IPS-15b (cell line): ENCODE measurements at regions not wholly inside any gene's neighbourhood (a gene's known extent, or its start where the extent isn't known, plus 50 kb on each side); places are given as distances from the start of the nearest gene placed in this dataset.
"Not testable (repeated sequence)": the region's sequence is repeated elsewhere in the genome, so short reads cannot be mapped to it uniquely, and the experiment has no call there.

Experiments
- H3K27me3 ChIP-seq: one replicate; pipeline ENCODE4 v1.6.1; 2013; ENCODE audit warnings: low read length; ENCODE audit not compliant: control insufficient read depth, insufficient read depth
- H3K36me3 ChIP-seq: one replicate; pipeline ENCODE4 v1.6.1; 2013; ENCODE audit warnings: low read length; ENCODE audit not compliant: control insufficient read depth, insufficient read depth
- H3K4me1 ChIP-seq: one replicate; pipeline ENCODE4 v1.6.1; 2013; ENCODE audit warnings: mild to moderate bottlenecking, low read length; ENCODE audit not compliant: control insufficient read depth, insufficient read depth
- H3K4me3 ChIP-seq: one replicate; pipeline ENCODE4 v1.5.1; 2013; ENCODE audit warnings: low read depth, low read length
- H3K9ac ChIP-seq: one replicate; pipeline ENCODE4 v1.6.1; 2013; ENCODE audit warnings: low read depth, mild to moderate bottlenecking, low read length
- H3K9me3 ChIP-seq: one replicate; pipeline ENCODE4 v1.6.1; 2013; ENCODE audit warnings: mild to moderate bottlenecking, low read length; ENCODE audit not compliant: control insufficient read depth, insufficient read depth

DNA sequence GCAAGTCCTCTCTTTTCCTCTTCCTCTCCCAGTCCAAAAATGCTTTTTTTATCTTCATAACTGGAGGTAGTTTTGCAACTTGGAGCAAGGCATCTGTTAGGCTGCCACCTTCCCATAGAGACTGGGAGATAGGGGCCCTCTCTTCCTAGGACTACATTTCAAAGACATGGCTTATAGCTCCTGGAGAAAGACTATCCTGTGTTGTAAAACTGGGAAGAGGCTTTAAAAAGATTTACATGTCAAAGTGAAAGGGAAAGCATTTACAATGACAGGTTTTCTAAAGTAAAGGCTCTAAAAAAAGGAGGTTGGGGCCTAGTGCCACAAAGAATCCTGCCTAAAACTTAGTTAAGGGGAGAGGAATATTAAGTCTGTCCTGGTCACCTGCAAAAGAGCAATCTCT, 82.2 kb upstream of the SEMA3E start:
- no peaks in the 10 kb centered on the region for H3K36me3 ChIP-seq
- H3K9ac ChIP-seq, result no peak overlapping the region
- peaks cover 25% of the 10 kb centered on the region for H3K27me3 ChIP-seq
- H3K4me3 ChIP-seq, result no peak overlapping the region
- H3K4me1 ChIP-seq, result no peaks in the 10 kb centered on the region
- no peaks in the 10 kb centered on the region for H3K9me3 ChIP-seq

DNA sequence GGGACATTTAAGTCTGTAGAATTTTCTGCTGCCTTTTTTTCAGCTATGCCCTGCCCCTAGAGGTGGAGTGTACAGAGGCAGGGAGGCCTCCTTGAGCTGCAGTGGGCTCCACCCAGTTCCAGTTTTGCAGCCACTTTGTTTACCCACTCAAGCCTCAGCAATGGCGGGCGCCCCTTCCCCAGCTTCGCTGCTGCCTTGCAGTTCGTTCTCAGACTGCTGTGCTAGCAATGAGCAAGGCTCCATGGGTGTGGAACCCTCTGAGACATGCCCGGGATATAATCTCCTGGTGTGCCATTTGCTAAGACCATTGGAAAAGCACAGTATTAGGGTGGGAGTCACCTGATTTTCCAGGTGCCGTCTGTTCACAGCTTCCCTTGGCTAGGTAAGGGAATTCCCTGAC, 68.0 kb upstream of the SEMA3E start:
- H3K9me3 ChIP-seq, H3K36me3 ChIP-seq, H3K4me1 ChIP-seq, H3K27me3 ChIP-seq, H3K9ac ChIP-seq, H3K4me3 ChIP-seq: not testable (repeated sequence)

DNA sequence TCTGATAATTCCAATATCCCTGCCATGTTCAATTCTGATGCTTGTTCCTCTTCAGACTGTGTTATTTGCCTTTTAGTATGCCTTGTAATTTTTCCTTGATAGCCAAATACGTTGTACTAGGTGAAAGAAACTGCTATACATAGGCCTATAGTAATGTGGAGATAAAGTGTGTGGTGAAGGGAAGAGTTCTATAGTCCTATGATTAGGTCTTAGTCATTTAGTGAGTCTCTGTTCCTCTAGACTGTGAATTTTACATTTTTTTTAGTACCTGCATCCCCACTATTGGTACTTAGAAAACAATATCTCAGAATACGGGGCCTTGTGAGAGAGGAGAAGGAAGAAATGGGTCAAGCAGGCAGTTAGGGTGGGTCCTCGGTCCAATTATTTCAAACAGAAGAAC, 59.6 kb upstream of the SEMA3E start:
- no peaks in the 10 kb centered on the region for H3K4me1 ChIP-seq
- no peak overlapping the region for H3K9ac ChIP-seq
- peaks cover 5% of the 10 kb centered on the region for H3K9me3 ChIP-seq
- H3K27me3 ChIP-seq, result no peaks in the 10 kb centered on the region
- no peaks in the 10 kb centered on the region for H3K36me3 ChIP-seq
- H3K4me3 ChIP-seq, result no peak overlapping the region

GRCh38 chr7:83704564-83704963, 55.6 kb upstream of the SEMA3E start:
- Histone ChIP-seq H3K9ac (no peak overlapping the region), H3K36me3 (no peaks in the 10 kb centered on the region), H3K27me3 (no peaks in the 10 kb centered on the region), H3K9me3 (peaks cover 5% of the 10 kb centered on the region), H3K4me3 (no peak overlapping the region), H3K4me1 (no peaks in the 10 kb centered on the region)

GRCh38 chr7:83702446-83702845, 53.5 kb upstream of the SEMA3E start:
- peaks cover 3% of the 10 kb centered on the region for H3K4me1 ChIP-seq
- H3K4me3 ChIP-seq, result no peak overlapping the region
- no peak overlapping the region for H3K9ac ChIP-seq
- H3K27me3 ChIP-seq, result peaks cover 8% of the 10 kb centered on the region
- no peaks in the 10 kb centered on the region for H3K9me3 ChIP-seq
- no peaks in the 10 kb centered on the region for H3K36me3 ChIP-seq

DNA sequence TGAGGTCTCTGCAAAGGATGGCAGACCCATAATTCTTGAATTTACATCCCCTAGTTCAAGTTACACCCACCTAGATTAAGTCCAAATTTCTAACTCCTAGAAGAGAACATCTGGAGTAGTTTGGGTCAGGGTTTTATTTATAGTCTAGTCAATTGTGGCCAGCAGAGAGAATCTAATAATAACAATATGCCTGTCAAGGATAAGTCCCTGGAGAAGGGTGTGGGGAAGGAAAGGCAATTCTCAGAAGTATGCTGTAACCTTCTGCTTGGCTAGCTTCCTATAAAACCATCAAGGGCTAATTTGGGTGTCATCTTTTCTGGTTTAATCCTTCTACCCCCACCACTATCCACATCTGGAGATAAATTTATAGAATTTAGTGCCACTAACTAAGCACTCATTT, 52.8 kb upstream of the SEMA3E start:
- Histone ChIP-seq H3K9me3 (no peaks in the 10 kb centered on the region), H3K9ac (no peak overlapping the region), H3K36me3 (no peaks in the 10 kb centered on the region), H3K27me3 (peaks cover 15% of the 10 kb centered on the region), H3K4me3 (no peak overlapping the region), H3K4me1 (peaks cover 3% of the 10 kb centered on the region)
